Ishikawa (cell line): ENCODE measurements at regions not wholly inside any gene's neighbourhood (a gene's known extent, or its start where the extent isn't known, plus 50 kb on each side); places are given as distances from the start of the nearest gene placed in this dataset.

Source experiments
- CEBPB ChIP-seq: IDR thresholded peaks from 2 replicates; pipeline ENCODE4 v1.6.1; 2012
- CREB1 ChIP-seq: IDR thresholded peaks from 2 replicates; pipeline ENCODE4 v1.6.1; 2012; ENCODE audit warnings: low read depth
- EGR1 ChIP-seq: IDR thresholded peaks from 2 replicates; pipeline ENCODE4 v1.6.1; 2012
- EP300 ChIP-seq: IDR thresholded peaks from 2 replicates; pipeline ENCODE4 v1.6.1; 2012; ENCODE audit warnings: borderline replicate concordance
- FOXM1 ChIP-seq: IDR thresholded peaks from 2 replicates; pipeline ENCODE4 v1.6.1; 2012; ENCODE audit warnings: low read depth, borderline replicate concordance
- MAX ChIP-seq: IDR thresholded peaks from 2 replicates; pipeline ENCODE4 v1.6.1; 2012
- NFIC ChIP-seq: IDR thresholded peaks from 2 replicates; pipeline ENCODE4 v1.6.1; 2012
- RAD21 ChIP-seq: IDR thresholded peaks from 2 replicates; pipeline ENCODE4 v1.6.1; 2012; ENCODE audit warnings: low read depth
- TAF1 ChIP-seq: IDR thresholded peaks from 2 replicates; pipeline ENCODE4 v1.6.1; 2012; ENCODE audit warnings: low read depth, mild to moderate bottlenecking
- TCF12 ChIP-seq: IDR thresholded peaks from 2 replicates; pipeline ENCODE4 v1.6.1; 2012; ENCODE audit warnings: low read depth
- TEAD4 ChIP-seq: IDR thresholded peaks from 2 replicates; pipeline ENCODE4 v1.6.1; 2012
- USF1 ChIP-seq: IDR thresholded peaks from 2 replicates; pipeline ENCODE4 v1.6.1; 2012
- YY1 ChIP-seq: IDR thresholded peaks from 2 replicates; pipeline ENCODE4 v1.6.1; 2012; ENCODE audit warnings: low read depth
- ZBTB7A ChIP-seq: IDR thresholded peaks from 2 replicates; pipeline ENCODE4 v1.6.1; 2012; ENCODE audit warnings: low read depth
- TF ChIP-seq, protein P1 (sequence below): IDR thresholded peaks from 2 replicates; pipeline ENCODE4 v1.6.1; 2012; ENCODE audit warnings: low read depth, mild to moderate bottlenecking

DNA sequence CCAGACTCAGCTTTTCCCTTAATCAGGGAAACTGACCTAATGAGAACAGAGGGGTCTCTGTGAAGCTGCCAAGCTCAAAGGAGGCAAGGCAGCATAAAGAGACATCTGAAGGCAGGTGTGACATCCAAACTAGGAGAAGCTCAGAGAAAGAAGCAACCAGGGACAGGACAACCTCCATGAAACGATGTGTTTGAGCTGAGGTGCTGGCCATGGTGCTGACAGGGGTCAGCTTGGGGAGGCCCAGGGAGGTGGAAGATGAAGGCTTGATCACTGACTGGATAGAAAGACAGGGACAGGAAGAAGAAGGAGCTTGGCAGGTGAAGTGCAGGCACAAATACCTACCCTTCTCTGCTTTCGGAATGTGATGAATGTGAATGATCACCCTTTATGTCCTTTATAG is 179.5 kb upstream of the NSMCE3 start:
- TF ChIP-seq, protein P1, sequence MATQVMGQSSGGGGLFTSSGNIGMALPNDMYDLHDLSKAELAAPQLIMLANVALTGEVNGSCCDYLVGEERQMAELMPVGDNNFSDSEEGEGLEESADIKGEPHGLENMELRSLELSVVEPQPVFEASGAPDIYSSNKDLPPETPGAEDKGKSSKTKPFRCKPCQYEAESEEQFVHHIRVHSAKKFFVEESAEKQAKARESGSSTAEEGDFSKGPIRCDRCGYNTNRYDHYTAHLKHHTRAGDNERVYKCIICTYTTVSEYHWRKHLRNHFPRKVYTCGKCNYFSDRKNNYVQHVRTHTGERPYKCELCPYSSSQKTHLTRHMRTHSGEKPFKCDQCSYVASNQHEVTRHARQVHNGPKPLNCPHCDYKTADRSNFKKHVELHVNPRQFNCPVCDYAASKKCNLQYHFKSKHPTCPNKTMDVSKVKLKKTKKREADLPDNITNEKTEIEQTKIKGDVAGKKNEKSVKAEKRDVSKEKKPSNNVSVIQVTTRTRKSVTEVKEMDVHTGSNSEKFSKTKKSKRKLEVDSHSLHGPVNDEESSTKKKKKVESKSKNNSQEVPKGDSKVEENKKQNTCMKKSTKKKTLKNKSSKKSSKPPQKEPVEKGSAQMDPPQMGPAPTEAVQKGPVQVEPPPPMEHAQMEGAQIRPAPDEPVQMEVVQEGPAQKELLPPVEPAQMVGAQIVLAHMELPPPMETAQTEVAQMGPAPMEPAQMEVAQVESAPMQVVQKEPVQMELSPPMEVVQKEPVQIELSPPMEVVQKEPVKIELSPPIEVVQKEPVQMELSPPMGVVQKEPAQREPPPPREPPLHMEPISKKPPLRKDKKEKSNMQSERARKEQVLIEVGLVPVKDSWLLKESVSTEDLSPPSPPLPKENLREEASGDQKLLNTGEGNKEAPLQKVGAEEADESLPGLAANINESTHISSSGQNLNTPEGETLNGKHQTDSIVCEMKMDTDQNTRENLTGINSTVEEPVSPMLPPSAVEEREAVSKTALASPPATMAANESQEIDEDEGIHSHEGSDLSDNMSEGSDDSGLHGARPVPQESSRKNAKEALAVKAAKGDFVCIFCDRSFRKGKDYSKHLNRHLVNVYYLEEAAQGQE, result peak; percentile 89
- TF ChIP-seq CREB1, result no peak

DNA sequence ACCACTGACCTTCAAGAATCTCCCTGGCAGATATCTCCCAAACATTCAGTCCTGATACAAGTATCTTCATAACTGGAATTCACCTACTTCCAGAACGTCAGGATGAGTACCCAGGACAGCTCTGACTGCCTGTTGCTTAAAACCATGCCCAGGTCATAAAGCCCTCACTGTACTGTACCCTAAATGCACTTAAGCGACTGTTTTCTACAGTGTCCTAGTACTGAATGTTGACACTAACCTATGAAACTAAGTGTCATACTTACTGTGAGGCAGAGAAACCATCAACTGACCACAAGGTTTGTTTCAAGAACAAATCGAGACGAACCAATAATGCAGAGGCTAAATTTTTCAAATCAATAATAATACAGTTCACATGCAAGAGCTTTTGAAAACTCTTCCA is 178.7 kb upstream of the NSMCE3 start:
- no peak for TF ChIP-seq YY1
- no peak for TF ChIP-seq TAF1
- TF ChIP-seq CREB1, result no peak
- no peak for TF ChIP-seq RAD21
- TF ChIP-seq FOXM1, result no peak
- no peak for TF ChIP-seq TCF12
- no peak for TF ChIP-seq ZBTB7A
- no peak for TF ChIP-seq CEBPB
- TF ChIP-seq EP300, result no peak
- no peak for TF ChIP-seq MAX
- TF ChIP-seq, protein P1, result no peak
- no peak for TF ChIP-seq NFIC
- no peak for TF ChIP-seq USF1
- no peak for TF ChIP-seq TEAD4
- TF ChIP-seq EGR1, result no peak

- TF ChIP-seq TAF1 (no peak), USF1 (no peak), FOXM1 (no peak)
Observed at GRCh38 chr15:29446480-29446879, 176.9 kb upstream of the NSMCE3 start.

GRCh38 chr15:29442532-29442931 is 172.9 kb upstream of the NSMCE3 start:
- TF ChIP-seq CEBPB (no peak), YY1 (no peak), EP300 (no peak), ZBTB7A (no peak), TCF12 (no peak), TAF1 (no peak), USF1 (no peak), RAD21 (no peak)
- TF ChIP-seq, protein P1, result no peak

DNA sequence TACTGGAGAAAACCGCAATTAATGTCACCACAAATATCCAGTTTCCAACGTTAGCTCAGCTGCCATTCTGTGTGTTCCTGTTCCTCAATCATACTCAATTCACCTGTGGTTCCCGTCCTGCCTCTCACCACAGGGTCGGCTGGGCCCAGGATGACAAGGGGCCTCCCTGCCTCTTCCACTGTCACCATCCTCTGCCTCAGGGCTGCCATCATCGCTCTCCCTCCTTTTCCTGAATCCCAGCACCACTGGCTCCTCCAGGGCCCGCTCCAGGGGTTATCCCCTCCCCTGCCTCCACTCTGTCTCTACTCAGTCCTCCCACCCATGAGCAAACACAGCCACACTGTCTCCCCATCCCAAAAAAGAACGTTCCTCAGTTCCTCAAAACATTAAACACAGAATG is 170.9 kb upstream of the NSMCE3 start:
- TF ChIP-seq YY1 (no peak), CEBPB (no peak), NFIC (no peak), EGR1 (no peak), EP300 (no peak), TAF1 (no peak), TCF12 (no peak), USF1 (no peak), RAD21 (no peak), ZBTB7A (no peak), FOXM1 (no peak)
- TF ChIP-seq, protein P1, result no peak
